Immature natural killer cell (primary cell): ENCODE measurements at regions not wholly inside any gene's neighbourhood (a gene's known extent, or its start where the extent isn't known, plus 50 kb on each side); places are given as distances from the start of the nearest gene placed in this dataset.
"Not testable (repeated sequence)": the region's sequence is repeated elsewhere in the genome, so short reads cannot be mapped to it uniquely, and the experiment has no call there.

Experiments used
- DNase-seq, 3 donors: peaks; one replicate each; pipeline ENCODE4 v3.0.0; 2022; ENCODE audit warnings: mixed read lengths in 1 of 3
- H3K27ac Mint-ChIP-seq, 6 donors: one replicate each; pipeline ENCODE4 v1.8.0; 2020; ENCODE audit warnings: mixed read lengths in 6 of 6, mild to moderate bottlenecking in 5 of 6, inconsistent platforms in 4 of 6, moderate library complexity in 3 of 6
- H3K27me3 Mint-ChIP-seq, 3 donors: one replicate each; pipeline ENCODE4 v1.8.0; 2020 to 2021; ENCODE audit warnings: low read depth in 3 of 3, mild to moderate bottlenecking in 3 of 3, mixed read lengths in 3 of 3, moderate library complexity in 3 of 3, inconsistent platforms in 1 of 3
- H3K36me3 Mint-ChIP-seq, 3 donors: one replicate each; pipeline ENCODE4 v1.8.0; 2020; ENCODE audit warnings: mixed read lengths in 3 of 3, inconsistent platforms in 2 of 3, mild to moderate bottlenecking in 2 of 3
- H3K4me1 Mint-ChIP-seq, 2 donors: one replicate each; pipeline ENCODE4 v1.8.0; 2020; ENCODE audit warnings: inconsistent platforms in 2 of 2, mild to moderate bottlenecking in 2 of 2, mixed read lengths in 2 of 2, moderate library complexity in 1 of 2
- H3K4me3 Mint-ChIP-seq, 5 donors: one replicate each; pipeline ENCODE4 v1.8.0; 2020; ENCODE audit warnings: mild to moderate bottlenecking in 5 of 5, mixed read lengths in 5 of 5, inconsistent platforms in 3 of 5, moderate library complexity in 3 of 5
- H3K9me3 Mint-ChIP-seq, 6 donors: one replicate each; pipeline ENCODE4 v1.8.0; 2020; ENCODE audit warnings: mild to moderate bottlenecking in 6 of 6, mixed read lengths in 6 of 6, inconsistent platforms in 4 of 6, moderate library complexity in 3 of 6

DNA sequence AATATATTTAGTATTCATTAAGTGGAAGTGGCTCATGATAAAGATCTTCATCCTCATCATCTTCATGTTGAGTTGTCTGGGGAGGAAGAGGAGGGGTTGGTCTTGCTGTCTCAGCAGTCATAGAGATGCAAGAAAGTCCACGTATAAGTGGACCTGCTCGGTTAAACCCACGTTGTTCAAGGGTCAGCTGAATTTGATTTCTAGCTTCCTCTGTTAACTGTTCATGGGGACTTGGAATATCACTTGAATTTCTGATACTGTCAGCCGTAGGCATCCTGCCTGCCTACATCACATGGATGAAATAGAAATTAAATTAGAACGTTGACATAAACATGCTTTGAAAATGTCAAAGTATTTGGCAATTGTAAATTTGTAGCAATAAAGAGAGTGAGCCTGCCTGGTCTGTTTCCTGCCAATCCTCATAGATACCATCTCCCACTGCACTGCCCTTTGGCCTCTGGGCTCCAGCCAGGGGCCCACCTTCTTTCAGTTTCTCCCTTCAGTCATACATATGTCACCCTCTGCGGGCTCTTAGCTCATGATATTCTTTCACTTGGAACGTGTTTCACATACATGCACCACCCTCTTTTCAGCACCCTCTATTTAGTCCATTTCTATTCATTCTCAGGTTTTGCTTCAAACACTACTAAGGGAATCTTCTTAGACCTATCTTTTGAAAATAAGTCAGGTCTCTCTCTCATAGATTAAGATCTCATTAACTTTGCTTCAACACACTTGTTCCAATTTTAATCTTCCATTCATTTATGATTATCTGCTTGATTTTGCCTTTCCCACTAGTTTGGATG, 376.3 kb downstream of the IPMK start:
- DNase-seq: no peak
- Mint-ChIP-seq H3K27me3 (no peaks in the 10 kb centered on the region), H3K9me3 (peaks cover 15 to 29% (median 19%) of the 10 kb centered on the region in 6 donors), H3K4me1 (no peaks in the 10 kb centered on the region), H3K27ac (no peak overlapping the region), H3K4me3 (no peak overlapping the region), H3K36me3 (no peaks in the 10 kb centered on the region)

- Mint-ChIP-seq H3K27ac (no peak overlapping the region), H3K4me3 (no peak overlapping the region)
These were observed 377.0 kb downstream of the IPMK start for GRCh38 chr10:57890691-57891090.

GRCh38 chr10:57885618-57885968, 382.1 kb downstream of the IPMK start:
- not testable (repeated sequence) for H3K27ac Mint-ChIP-seq, H3K27me3 Mint-ChIP-seq, H3K4me3 Mint-ChIP-seq, H3K36me3 Mint-ChIP-seq, DNase-seq, H3K4me1 Mint-ChIP-seq
- H3K9me3 Mint-ChIP-seq: peaks cover 6 to 36% (median 15%) of the 10 kb centered on the region in 6 donors

More at GRCh38 chr10:57890691-57891090, 377.0 kb downstream of the IPMK start:
- peaks cover 13 to 33% (median 21%) of the 10 kb centered on the region in 6 donors for H3K9me3 Mint-ChIP-seq
- no peaks in the 10 kb centered on the region for H3K36me3 Mint-ChIP-seq
- H3K27me3 Mint-ChIP-seq: no peaks in the 10 kb centered on the region
- H3K4me1 Mint-ChIP-seq: no peaks in the 10 kb centered on the region
- DNase-seq: no peak

GRCh38 chr10:57884965-57885617, 382.6 kb downstream of the IPMK start:
- H3K36me3 Mint-ChIP-seq: peaks cover 0 to 4% (median 0%) of the 10 kb centered on the region in 3 donors
- H3K9me3 Mint-ChIP-seq: peaks cover 6 to 36% (median 15%) of the 10 kb centered on the region in 6 donors
- H3K4me1 Mint-ChIP-seq: no peaks in the 10 kb centered on the region
- no peak overlapping the region for H3K4me3 Mint-ChIP-seq
- no peaks in the 10 kb centered on the region for H3K27me3 Mint-ChIP-seq
- H3K27ac Mint-ChIP-seq: no peak overlapping the region
- no peak for DNase-seq

DNA sequence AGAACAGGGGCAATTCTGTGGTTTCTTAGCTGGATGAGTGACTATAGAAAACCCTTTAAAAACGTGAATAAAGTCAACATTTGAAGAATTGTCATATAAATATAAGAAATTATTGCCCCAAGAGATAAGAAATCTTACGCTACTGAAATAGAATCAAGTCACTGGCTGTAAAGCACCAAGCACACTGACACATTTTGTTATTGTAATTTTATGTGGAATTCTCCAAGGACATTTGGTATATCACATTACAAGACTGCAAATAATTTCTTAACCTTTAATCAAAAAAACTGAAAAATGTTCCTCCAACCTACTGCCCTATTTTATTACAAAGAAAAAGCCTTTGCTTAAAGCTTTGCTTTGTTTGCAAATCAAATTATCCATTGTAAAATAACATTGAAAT, 383.3 kb downstream of the IPMK start:
- H3K9me3 Mint-ChIP-seq: peaks cover 6 to 36% (median 15%) of the 10 kb centered on the region in 6 donors
- H3K27me3 Mint-ChIP-seq: no peaks in the 10 kb centered on the region
- no peak for DNase-seq
- H3K4me1 Mint-ChIP-seq: no peaks in the 10 kb centered on the region
- H3K4me3 Mint-ChIP-seq: no peak overlapping the region
- peaks cover 0 to 4% (median 0%) of the 10 kb centered on the region in 3 donors for H3K36me3 Mint-ChIP-seq
- H3K27ac Mint-ChIP-seq: no peak overlapping the region

GRCh38 chr10:57880446-57881227, 387.1 kb downstream of the IPMK start:
- DNase-seq: no peak
- H3K27me3 Mint-ChIP-seq: peaks cover 0 to 1% (median 0%) of the 10 kb centered on the region in 3 donors
- H3K36me3 Mint-ChIP-seq: peaks cover 0 to 4% (median 0%) of the 10 kb centered on the region in 3 donors

GRCh38 chr10:57874810-57875209, 392.9 kb downstream of the IPMK start:
- Mint-ChIP-seq H3K9me3 (peaks cover 1 to 16% (median 6%) of the 10 kb centered on the region in 6 donors), H3K4me1 (no peaks in the 10 kb centered on the region), H3K4me3 (no peak overlapping the region), H3K27ac (no peak overlapping the region), H3K36me3 (no peaks in the 10 kb centered on the region), H3K27me3 (peaks cover 0 to 4% (median 0%) of the 10 kb centered on the region in 3 donors)
- DNase-seq: no peak

More at GRCh38 chr10:57880446-57881227, 387.1 kb downstream of the IPMK start:
- H3K27ac Mint-ChIP-seq: no peak overlapping the region
- H3K9me3 Mint-ChIP-seq: peaks cover 2 to 17% (median 6%) of the 10 kb centered on the region in 6 donors
- no peak overlapping the region for H3K4me3 Mint-ChIP-seq
- no peaks in the 10 kb centered on the region for H3K4me1 Mint-ChIP-seq

- H3K27me3 Mint-ChIP-seq: peaks cover 0 to 2% (median 2%) of the 10 kb centered on the region in 3 donors
- no peak for DNase-seq
- peaks cover 3 to 15% (median 8%) of the 10 kb centered on the region in 6 donors for H3K9me3 Mint-ChIP-seq
- H3K27ac Mint-ChIP-seq: no peak overlapping the region
- no peaks in the 10 kb centered on the region for H3K4me1 Mint-ChIP-seq
- no peaks in the 10 kb centered on the region for H3K36me3 Mint-ChIP-seq
- no peak overlapping the region for H3K4me3 Mint-ChIP-seq
These were observed 400.5 kb downstream of the IPMK start for GRCh38 chr10:57867241-57867640.

- Mint-ChIP-seq H3K9me3 (peaks cover 0 to 18% (median 9%) of the 10 kb centered on the region in 6 donors), H3K27me3 (peaks cover 0 to 2% (median 2%) of the 10 kb centered on the region in 3 donors), H3K4me1 (no peaks in the 10 kb centered on the region), H3K4me3 (no peak overlapping the region), H3K27ac (no peak overlapping the region), H3K36me3 (no peaks in the 10 kb centered on the region)
- no peak for DNase-seq
These were observed 402.7 kb downstream of the IPMK start for GRCh38 chr10:57864765-57865680.

DNA sequence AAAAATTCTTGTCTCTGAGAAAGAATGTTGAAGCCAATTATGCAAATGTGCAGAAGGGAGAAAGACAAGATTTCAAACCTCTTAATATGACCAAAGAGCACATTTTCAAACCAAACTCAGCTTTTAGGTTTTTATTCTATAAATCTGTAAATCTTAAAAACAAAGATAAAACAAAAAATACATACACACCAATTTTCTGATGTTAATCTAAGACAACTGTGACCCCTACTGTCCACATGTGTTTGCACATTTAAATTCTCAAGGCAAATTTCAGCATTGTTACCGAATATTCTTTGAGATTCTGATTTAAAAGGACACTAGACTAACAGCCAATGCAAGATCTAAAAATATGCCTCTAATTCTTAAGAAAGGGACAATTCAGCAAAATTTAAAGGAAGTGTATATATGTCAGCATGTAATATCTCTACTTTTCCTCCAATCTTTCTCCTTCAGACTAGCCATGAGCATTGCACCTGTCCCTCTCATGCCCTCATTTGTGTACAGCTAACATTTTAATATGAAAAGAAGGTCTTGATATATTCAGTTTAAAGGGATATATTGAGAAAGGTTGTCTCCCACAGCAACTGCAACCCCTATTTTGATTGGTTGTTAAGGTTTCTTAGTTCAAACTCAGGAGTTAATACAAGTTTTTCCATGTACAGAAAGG, 417.9 kb downstream of the IPMK start:
- H3K9me3 Mint-ChIP-seq: peaks cover 0 to 10% (median 2%) of the 10 kb centered on the region in 6 donors
- H3K27ac Mint-ChIP-seq: no peak overlapping the region
- H3K4me3 Mint-ChIP-seq: no peak overlapping the region
- H3K36me3 Mint-ChIP-seq: no peaks in the 10 kb centered on the region
- no peaks in the 10 kb centered on the region for H3K4me1 Mint-ChIP-seq
- no peak for DNase-seq
- H3K27me3 Mint-ChIP-seq: peaks cover 0 to 3% (median 0%) of the 10 kb centered on the region in 3 donors

DNA sequence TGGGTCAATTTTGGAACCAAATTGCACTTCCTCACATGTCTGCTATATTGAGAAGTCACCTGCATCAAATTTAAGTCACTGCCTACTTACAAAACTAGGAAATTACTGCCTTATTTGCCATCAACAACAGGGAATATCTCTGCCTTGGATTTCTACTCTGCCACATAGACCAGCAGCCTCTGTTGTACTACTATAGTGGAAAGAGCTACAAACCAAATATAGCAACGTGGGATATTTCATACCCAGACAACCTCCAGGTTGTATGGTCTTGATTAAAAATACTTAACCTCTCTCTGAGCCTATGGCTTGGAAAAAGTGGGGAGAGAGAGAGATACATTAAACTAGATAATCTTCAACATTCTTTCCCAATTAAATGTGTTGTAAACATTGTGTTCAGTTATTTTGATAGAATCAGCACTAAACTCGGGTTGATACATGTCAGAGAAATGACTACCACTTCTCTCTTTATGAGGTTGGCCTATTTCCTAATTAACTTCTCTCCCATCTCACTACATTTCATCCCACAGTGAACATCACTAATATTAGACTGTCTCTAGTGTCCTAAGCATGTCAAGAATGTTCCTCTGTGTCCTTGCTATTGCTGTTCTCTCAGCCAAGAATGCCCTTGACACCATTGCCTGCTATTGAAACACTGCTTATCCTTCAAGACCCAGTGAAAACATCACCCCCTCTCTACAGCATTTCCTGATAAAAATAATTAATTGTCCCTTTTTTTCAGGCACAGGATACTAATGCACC, 421.2 kb downstream of the IPMK start:
- Mint-ChIP-seq H3K4me1 (no peaks in the 10 kb centered on the region), H3K27ac (no peak overlapping the region), H3K9me3 (peaks cover 0 to 16% (median 1%) of the 10 kb centered on the region in 6 donors), H3K4me3 (no peak overlapping the region), H3K36me3 (no peaks in the 10 kb centered on the region), H3K27me3 (peaks cover 0 to 3% (median 0%) of the 10 kb centered on the region in 3 donors)
- DNase-seq: no peak

DNA sequence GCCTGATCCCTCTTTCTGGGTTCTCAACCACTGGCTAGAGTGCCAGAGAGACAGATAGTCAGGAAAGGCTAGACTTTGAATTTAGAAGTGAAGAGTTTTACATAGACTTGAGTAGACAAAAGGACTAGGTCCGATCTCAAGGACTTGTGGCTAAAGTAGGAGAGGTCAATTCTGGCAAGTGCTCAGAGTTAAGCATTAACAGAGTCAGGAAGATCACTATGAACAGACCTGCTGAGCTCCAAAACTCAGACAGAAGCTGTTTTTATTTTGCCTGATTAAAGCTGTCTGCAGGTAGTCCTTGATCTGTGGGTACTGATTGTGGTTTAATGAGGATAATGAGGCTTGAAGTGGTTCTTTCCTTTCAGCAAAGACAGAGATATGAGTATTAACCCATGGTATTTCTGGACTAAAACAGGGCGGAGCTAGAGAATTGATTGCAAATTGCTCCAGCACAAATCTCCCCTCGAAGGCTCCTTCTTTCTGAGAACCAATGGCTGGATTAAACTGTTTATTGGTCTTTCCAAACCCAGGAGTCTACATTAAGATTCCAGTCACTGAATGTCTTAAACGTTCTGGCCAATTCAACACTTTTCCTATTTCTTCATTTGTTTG, 423.2 kb downstream of the IPMK start:
- H3K4me3 Mint-ChIP-seq: no peak overlapping the region
- H3K4me1 Mint-ChIP-seq: no peaks in the 10 kb centered on the region
- H3K36me3 Mint-ChIP-seq: no peaks in the 10 kb centered on the region
- peaks cover 2 to 27% (median 13%) of the 10 kb centered on the region in 6 donors for H3K9me3 Mint-ChIP-seq
- no peaks in the 10 kb centered on the region for H3K27me3 Mint-ChIP-seq
- no peak for DNase-seq
- no peak overlapping the region for H3K27ac Mint-ChIP-seq
